ENCODE measurements at regions not wholly inside any gene's neighbourhood (a gene's known extent, or its start where the extent isn't known, plus 50 kb on each side); places are given as distances from the start of the nearest gene placed in this dataset.

DNA sequence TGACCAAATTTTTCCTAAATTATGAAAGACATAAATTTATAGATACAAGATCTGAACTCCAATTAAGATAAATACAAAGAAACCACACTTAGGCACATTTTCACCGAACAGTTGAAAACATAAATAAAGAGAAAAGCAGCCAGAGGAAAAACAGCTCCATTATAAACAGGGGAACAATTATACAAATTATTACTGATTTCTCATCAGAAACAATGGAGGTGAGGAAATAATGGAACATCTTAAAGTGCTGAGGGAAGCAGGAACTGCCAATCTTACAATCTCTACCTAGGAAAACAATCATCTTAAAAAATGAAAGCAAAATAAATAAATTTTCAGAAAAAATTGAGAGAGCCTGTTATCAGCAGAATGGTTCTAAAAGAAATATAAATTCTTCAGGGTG, 234.4 kb upstream of the PMFBP1 start:
- BruUV-seq (replicated peaks): no TSS peak
- ChIA-PET CTCF (ENCODE audit: low intra/inter-chr PET ratio) (no interaction called here), POLR2A (no interaction called here)
- Histone ChIP-seq H3K9ac (ENCODE audit: insufficient read depth in 1 of 2, low read depth in 2 of 2, low read length in 2 of 2) (no peak overlapping the region), H2AFZ (ENCODE audit: low read depth, low read length) (no peak overlapping the region), H3K9me1 (ENCODE audit: control insufficient read depth, insufficient read depth, low read length) (no peaks in the 10 kb centered on the region), H3K4me2 (ENCODE audit: insufficient read depth, low read length) (no peak overlapping the region), H3K79me2 (ENCODE audit: control insufficient read depth, insufficient read depth, low read length) (no peaks in the 10 kb centered on the region), H3K4me3 (no peak overlapping the region), H3K9me3 (replicated peaks; ENCODE audit: control insufficient read depth, insufficient read depth, low read depth, low read length) (no peaks in the 10 kb centered on the region), H3K27me3 (ENCODE audit: control insufficient read depth in 2 of 2, insufficient read depth in 2 of 2, low read length in 2 of 2) (no peaks in the 10 kb centered on the region; a peak in 1 of 5 replicates), H4K20me1 (replicated peaks; ENCODE audit: control insufficient read depth, insufficient read depth, low read length) (no peaks in the 10 kb centered on the region), H3K36me3 (ENCODE audit: control insufficient read depth, insufficient read depth, low read length) (no peaks in the 10 kb centered on the region), H3K27ac (ENCODE audit: extremely low read depth, low read depth, low read length) (no peak overlapping the region), H3K4me1 (replicated peaks in 1 of 2; ENCODE audit: control insufficient read depth in 2 of 2, insufficient read depth in 2 of 2, low read length in 2 of 2) (no peaks in the 10 kb centered on the region)
- FAIRE-seq: no peak
- intact Hi-C loops (cut with micrococcal nuclease): no loop called here
- in situ Hi-C loops (cut with MboI): no loop called here
- WGBS (ENCODE audit: insufficient coverage, low coverage, missing lambda C conversion rate): 0% methylated on average over 1 of the region's 1 CpG
- DNase-seq (ENCODE audit: extremely low read depth in 1 of 4, low spot score in 3 of 4): no peak
- ATAC-seq: no peak
- TF ChIP-seq, protein P1, sequence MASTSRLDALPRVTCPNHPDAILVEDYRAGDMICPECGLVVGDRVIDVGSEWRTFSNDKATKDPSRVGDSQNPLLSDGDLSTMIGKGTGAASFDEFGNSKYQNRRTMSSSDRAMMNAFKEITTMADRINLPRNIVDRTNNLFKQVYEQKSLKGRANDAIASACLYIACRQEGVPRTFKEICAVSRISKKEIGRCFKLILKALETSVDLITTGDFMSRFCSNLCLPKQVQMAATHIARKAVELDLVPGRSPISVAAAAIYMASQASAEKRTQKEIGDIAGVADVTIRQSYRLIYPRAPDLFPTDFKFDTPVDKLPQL (IDR thresholded peaks at IDR 0.05; ENCODE audit: extremely low read depth, insufficient read length): no peak
- TF ChIP-seq, protein P2, sequence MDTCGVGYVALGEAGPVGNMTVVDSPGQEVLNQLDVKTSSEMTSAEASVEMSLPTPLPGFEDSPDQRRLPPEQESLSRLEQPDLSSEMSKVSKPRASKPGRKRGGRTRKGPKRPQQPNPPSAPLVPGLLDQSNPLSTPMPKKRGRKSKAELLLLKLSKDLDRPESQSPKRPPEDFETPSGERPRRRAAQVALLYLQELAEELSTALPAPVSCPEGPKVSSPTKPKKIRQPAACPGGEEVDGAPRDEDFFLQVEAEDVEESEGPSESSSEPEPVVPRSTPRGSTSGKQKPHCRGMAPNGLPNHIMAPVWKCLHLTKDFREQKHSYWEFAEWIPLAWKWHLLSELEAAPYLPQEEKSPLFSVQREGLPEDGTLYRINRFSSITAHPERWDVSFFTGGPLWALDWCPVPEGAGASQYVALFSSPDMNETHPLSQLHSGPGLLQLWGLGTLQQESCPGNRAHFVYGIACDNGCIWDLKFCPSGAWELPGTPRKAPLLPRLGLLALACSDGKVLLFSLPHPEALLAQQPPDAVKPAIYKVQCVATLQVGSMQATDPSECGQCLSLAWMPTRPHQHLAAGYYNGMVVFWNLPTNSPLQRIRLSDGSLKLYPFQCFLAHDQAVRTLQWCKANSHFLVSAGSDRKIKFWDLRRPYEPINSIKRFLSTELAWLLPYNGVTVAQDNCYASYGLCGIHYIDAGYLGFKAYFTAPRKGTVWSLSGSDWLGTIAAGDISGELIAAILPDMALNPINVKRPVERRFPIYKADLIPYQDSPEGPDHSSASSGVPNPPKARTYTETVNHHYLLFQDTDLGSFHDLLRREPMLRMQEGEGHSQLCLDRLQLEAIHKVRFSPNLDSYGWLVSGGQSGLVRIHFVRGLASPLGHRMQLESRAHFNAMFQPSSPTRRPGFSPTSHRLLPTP (IDR thresholded peaks at IDR 0.05; ENCODE audit: borderline replicate concordance, extremely low read depth, insufficient read length): no peak
- TF ChIP-seq ARHGAP35 (IDR thresholded peaks at IDR 0.05; ENCODE audit: partially characterized antibody): no peak
- TF ChIP-seq STAT5A (IDR thresholded peaks at IDR 0.05; ENCODE audit: borderline replicate concordance, low read length): no peak
- TF ChIP-seq SMARCA4 (IDR thresholded peaks at IDR 0.05): no peak
- TF ChIP-seq TAF9B (IDR thresholded peaks at IDR 0.05; ENCODE audit: partially characterized antibody): no peak
- TF ChIP-seq, protein P3, sequence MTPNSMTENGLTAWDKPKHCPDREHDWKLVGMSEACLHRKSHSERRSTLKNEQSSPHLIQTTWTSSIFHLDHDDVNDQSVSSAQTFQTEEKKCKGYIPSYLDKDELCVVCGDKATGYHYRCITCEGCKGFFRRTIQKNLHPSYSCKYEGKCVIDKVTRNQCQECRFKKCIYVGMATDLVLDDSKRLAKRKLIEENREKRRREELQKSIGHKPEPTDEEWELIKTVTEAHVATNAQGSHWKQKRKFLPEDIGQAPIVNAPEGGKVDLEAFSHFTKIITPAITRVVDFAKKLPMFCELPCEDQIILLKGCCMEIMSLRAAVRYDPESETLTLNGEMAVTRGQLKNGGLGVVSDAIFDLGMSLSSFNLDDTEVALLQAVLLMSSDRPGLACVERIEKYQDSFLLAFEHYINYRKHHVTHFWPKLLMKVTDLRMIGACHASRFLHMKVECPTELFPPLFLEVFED (CRISPR knock-in tag; conservative IDR thresholded peaks at IDR 0.05): no peak

Measured in K562 (cell line).